H1 (cell line): ENCODE measurements at regions not wholly inside any gene's neighbourhood (a gene's known extent, or its start where the extent isn't known, plus 50 kb on each side); places are given as distances from the start of the nearest gene placed in this dataset.

ENCODE experiments used
- EP300 ChIP-seq, 2 experiments: IDR thresholded peaks; 1 replicate in 1 of 2; 2 replicates in 1 of 2; pipeline ENCODE4 v1.6.1; 2011 to 2012; ENCODE audit warnings: low read depth in 2 of 2, low read length in 2 of 2, mild to moderate bottlenecking in 2 of 2, borderline replicate concordance in 1 of 2, inconsistent platforms in 1 of 2, moderate library complexity in 1 of 2
- TF ChIP-seq, protein P1 (sequence below): IDR thresholded peaks from 2 replicates; pipeline ENCODE4 v1.6.1; 2012; ENCODE audit warnings: inconsistent platforms

DNA sequence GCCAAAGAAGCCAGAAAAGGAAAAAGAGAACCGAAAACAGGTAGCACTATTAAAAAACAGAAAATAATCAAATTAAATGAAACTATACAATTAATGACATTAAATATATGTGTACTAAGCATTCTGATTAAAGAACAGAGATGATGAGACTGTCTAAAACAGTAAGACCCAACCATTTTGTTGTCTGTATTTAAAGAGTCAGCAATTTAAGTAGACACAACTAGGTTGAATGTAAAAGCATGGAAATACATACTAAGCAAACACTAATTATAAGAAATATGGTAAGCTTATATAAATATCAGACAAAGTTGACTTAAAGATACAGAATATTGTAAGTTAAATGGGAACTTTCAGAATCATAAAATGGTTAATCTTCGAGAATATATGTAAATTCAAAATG, 774.6 kb upstream of the RAG2 start:
- TF ChIP-seq EP300 (IDR thresholded peaks at IDR 0.05; ENCODE audit: borderline replicate concordance in 1 of 2, low read depth in 2 of 2, low read length in 2 of 2): no peak
- TF ChIP-seq, protein P1, sequence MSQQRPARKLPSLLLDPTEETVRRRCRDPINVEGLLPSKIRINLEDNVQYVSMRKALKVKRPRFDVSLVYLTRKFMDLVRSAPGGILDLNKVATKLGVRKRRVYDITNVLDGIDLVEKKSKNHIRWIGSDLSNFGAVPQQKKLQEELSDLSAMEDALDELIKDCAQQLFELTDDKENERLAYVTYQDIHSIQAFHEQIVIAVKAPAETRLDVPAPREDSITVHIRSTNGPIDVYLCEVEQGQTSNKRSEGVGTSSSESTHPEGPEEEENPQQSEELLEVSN: no peak
